Tibial artery (tissue), 4 donors: ENCODE measurements at regions not wholly inside any gene's neighbourhood (a gene's known extent, or its start where the extent isn't known, plus 50 kb on each side); places are given as distances from the start of the nearest gene placed in this dataset.

Experiments used
- DNase-seq, 2 donors: peaks; one replicate each; pipeline ENCODE4 v3.0.0-alpha.2; 2019
- H3K27ac ChIP-seq, 2 donors: fragments of 200-600 bp; sonication (generic) in 1 of 2; 1 replicate in 1 of 2; 2 replicates in 1 of 2; pipeline ENCODE4 v1.5.1; 2018 to 2019; ENCODE audit warnings: mild to moderate bottlenecking in 1 of 2
- H3K27me3 ChIP-seq, 2 donors: fragments of 200-600 bp; sonication (generic) in 1 of 2; one replicate each; pipeline versions ENCODE4 v1.5.1 to v1.6.0; 2016 to 2019
- H3K36me3 ChIP-seq, 3 donors: fragments of 200-600 bp; sonication (generic) in 2 of 3; one replicate each; pipeline ENCODE4 v1.5.1; 2016 to 2019; ENCODE audit warnings: mild to moderate bottlenecking in 2 of 3
- H3K4me1 ChIP-seq, 4 donors: fragments of 200-600 bp; sonication (generic) in 2 of 4; 1 replicate in 3 of 4; 2 replicates in 1 of 4; pipeline ENCODE4 v1.5.1; 2016 to 2019
- H3K4me3 ChIP-seq, 2 donors: fragments of 200-600 bp; sonication (generic) in 1 of 2; 1 replicate in 1 of 2; 2 replicates in 1 of 2; pipeline ENCODE4 v1.5.1; 2018 to 2019; ENCODE audit warnings: mild to moderate bottlenecking in 2 of 2
- H3K9me3 ChIP-seq, 3 donors: fragments of 200-600 bp; sonication (generic) in 1 of 3; one replicate each; pipeline ENCODE4 v1.5.1; 2016 to 2019
- intact Hi-C: fragments of 100-400 bp; cut with DNase I; formaldehyde crosslinking; loops from one replicate; pipeline ENCODE4 v1.15.0; 2023; ENCODE audit warnings: low total_unique reads
- TF ChIP-seq, protein P1 (sequence below), 2 experiments: fragments of 200-600 bp in 1 of 2; fragments of 450-650 bp in 1 of 2; IDR thresholded peaks; one replicate each; pipeline ENCODE4 v1.5.1; 2017 to 2019; ENCODE audit warnings: antibody characterized with exemption in 2 of 2, mild to moderate bottlenecking in 1 of 2, moderate library complexity in 1 of 2

DNA sequence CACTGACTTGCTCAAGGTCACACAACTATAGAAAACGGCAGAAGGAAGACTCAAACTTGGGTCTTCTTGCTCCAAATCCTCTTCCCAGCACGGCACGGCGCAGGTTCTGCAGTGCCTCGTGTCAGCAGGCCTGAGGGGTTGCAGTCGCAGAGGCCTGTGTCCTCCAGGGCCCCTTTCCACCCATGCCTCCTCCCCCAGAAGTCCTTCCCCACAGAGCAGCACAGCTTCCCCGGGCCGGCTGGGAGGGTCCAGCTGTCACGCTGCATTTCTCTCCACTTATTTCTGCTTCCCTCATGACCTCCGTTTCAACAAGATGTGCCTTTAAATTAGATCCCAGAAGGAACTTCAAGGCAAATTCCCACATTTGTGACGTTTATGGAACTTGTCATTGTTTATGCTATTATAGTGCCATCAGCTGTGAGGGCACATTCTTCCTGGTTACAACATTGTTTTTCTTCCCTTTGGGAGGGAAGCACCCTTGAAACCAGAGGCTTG, 148.4 kb downstream of the C5orf15 start:
- peak in 1 of 2 donors; percentile 46 for DNase-seq
- H3K27ac ChIP-seq: no peak overlapping the region
- TF ChIP-seq, protein P1, sequence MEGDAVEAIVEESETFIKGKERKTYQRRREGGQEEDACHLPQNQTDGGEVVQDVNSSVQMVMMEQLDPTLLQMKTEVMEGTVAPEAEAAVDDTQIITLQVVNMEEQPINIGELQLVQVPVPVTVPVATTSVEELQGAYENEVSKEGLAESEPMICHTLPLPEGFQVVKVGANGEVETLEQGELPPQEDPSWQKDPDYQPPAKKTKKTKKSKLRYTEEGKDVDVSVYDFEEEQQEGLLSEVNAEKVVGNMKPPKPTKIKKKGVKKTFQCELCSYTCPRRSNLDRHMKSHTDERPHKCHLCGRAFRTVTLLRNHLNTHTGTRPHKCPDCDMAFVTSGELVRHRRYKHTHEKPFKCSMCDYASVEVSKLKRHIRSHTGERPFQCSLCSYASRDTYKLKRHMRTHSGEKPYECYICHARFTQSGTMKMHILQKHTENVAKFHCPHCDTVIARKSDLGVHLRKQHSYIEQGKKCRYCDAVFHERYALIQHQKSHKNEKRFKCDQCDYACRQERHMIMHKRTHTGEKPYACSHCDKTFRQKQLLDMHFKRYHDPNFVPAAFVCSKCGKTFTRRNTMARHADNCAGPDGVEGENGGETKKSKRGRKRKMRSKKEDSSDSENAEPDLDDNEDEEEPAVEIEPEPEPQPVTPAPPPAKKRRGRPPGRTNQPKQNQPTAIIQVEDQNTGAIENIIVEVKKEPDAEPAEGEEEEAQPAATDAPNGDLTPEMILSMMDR (IDR thresholded peaks at IDR 0.05): no peak
- H3K27me3 ChIP-seq: no peaks in the 10 kb centered on the region
- H3K4me3 ChIP-seq: no peak overlapping the region
- H3K4me1 ChIP-seq: peaks cover 0 to 17% (median 5%) of the 10 kb centered on the region in 4 donors
- no peaks in the 10 kb centered on the region for H3K36me3 ChIP-seq
- no peaks in the 10 kb centered on the region for H3K9me3 ChIP-seq
- intact Hi-C loops: no loop called here

DNA sequence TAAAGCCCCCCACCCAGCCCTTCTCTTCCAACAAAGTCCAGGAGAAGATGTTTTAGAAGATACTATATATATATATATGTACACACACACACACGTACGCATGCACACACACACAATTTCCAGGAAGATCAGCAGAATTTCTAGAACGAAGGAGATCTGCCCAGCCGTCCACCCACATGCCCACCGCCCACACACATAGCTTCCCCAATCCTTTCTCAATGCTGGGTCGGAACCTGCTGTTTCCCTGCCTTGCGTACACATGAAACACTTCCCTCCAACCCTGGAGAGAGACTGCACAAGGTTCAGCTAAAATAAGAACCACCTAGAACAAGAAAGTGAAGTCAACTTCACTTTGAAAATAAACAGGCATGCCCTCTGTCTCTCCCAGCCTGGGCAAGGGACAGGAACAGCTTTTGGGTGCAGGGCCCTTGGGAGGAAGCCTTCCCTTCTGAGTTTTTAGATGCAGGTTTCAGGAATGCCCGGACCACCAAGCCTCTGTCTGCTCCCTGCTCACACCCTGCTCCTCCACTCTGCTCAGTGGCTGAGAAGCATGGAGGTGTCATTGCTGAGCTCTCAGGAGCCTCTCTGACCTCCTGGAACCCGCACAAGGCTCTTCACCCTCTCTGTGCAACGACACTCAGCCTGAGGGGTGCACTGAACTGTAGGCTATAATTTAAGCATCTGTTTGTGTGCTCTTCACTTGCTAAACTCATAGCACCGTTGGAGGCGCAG, 149.4 kb downstream of the C5orf15 start:
- intact Hi-C loops: no loop called here
- H3K27me3 ChIP-seq: peaks cover 0 to 2% of the 10 kb centered on the region in 2 donors
- H3K36me3 ChIP-seq: no peaks in the 10 kb centered on the region
- H3K27ac ChIP-seq: no peak overlapping the region
- peak in 1 of 2 donors; percentile 33 for DNase-seq
- H3K4me1 ChIP-seq: peaks cover 0 to 17% (median 5%) of the 10 kb centered on the region in 4 donors
- H3K9me3 ChIP-seq: no peaks in the 10 kb centered on the region
- TF ChIP-seq, protein P1 (IDR thresholded peaks at IDR 0.05): no peak
- no peak overlapping the region for H3K4me3 ChIP-seq

DNA sequence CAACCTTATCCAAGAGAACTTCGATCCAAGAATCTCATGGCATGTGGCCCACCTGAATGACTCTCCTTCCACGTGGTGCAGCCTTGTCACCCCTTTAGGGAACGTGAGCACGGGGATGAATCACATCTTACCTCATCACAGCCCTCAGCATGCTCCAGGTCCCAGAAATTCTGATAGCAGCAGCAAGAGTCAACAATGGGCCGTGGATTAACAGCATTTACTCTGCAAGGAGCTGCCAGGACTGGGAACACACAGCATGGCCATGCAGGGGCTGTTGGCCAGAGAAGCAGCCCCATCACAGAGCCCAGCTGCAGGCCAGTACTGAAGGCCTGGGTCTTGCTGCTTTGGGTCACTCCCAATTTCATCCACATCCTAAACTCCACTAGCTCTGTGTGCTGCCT, 150.4 kb downstream of the C5orf15 start:
- Histone ChIP-seq H3K27me3 (peaks cover 0 to 3% of the 10 kb centered on the region in 2 donors), H3K27ac (no peak overlapping the region), H3K4me3 (no peak overlapping the region), H3K4me1 (peaks cover 0 to 17% (median 5%) of the 10 kb centered on the region in 4 donors), H3K9me3 (no peaks in the 10 kb centered on the region), H3K36me3 (no peaks in the 10 kb centered on the region)
- DNase-seq: peak; percentile 76 to 81
- intact Hi-C loops: no loop called here
- TF ChIP-seq, protein P1 (IDR thresholded peaks at IDR 0.05): no peak

DNA sequence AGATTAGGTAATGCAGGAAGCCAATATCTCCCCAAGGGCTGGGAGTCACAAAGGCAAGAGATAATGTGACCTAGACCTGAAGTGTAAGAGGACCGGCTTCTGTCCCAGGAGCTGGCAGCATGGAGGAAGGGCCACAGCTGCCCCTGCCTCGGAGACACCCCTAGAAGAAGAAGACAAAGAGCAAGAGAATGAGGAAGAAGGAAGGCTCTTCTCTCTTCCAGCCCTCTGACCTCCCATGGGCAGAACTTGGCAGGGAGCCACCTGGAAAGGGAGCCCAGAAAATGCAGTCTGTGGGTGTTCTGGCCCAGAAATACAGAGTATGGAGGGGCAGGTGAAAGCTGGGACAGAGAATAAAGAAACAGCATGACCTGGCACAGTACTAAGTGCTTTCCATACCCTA, 151.0 kb downstream of the C5orf15 start:
- Histone ChIP-seq H3K27ac (no peak overlapping the region), H3K36me3 (no peaks in the 10 kb centered on the region), H3K9me3 (no peaks in the 10 kb centered on the region), H3K4me3 (no peak overlapping the region), H3K27me3 (peaks cover 0 to 7% of the 10 kb centered on the region in 2 donors), H3K4me1 (peaks cover 0 to 17% (median 5%) of the 10 kb centered on the region in 4 donors)
- intact Hi-C loops: no loop called here
- TF ChIP-seq, protein P1 (IDR thresholded peaks at IDR 0.05): no peak
- DNase-seq: peak in 1 of 2 donors; percentile 56

DNA sequence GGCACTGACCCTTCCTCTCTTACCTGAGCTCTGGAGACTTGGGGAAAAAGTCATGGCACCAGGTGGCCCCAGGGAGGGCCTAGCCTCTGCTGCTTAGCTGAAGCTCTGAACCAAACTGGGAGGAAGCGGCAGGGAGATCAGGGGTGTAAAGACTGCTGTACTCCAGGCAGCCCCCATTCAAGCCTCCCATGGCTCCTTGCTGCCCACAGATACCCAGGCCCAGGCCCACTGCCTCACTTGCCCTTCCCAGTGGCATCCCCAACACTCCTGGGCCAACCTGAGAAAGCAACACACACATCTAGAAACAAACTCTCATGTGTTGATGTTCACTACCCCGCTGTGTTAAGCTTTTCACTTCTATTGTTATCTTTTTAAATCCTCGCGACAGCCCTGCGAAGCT, 151.6 kb downstream of the C5orf15 start:
- Histone ChIP-seq H3K27me3 (peaks cover 0 to 11% of the 10 kb centered on the region in 2 donors), H3K4me1 (peaks cover 0 to 17% (median 5%) of the 10 kb centered on the region in 4 donors), H3K27ac (no peak overlapping the region), H3K4me3 (no peak overlapping the region), H3K36me3 (no peaks in the 10 kb centered on the region), H3K9me3 (no peaks in the 10 kb centered on the region)
- peak in 1 of 2 donors; percentile 35 for DNase-seq
- TF ChIP-seq, protein P1 (IDR thresholded peaks at IDR 0.05): no peak
- intact Hi-C loops: no loop called here
